Natural killer cell (primary cell): ENCODE measurements at regions not wholly inside any gene's neighbourhood (a gene's known extent, or its start where the extent isn't known, plus 50 kb on each side); places are given as distances from the start of the nearest gene placed in this dataset.

Source experiments
- ATAC-seq, 3 donors: fragments of 150-1000 bp in 2 of 3; fragments of 200-7000 bp in 1 of 3; cut with Tn5 transposase; 1 replicate in 1 of 3; 2 replicates in 2 of 3; pipeline ENCODE4 v1.10.0; 2021; ENCODE audit warnings: mild to moderate bottlenecking in 2 of 3, moderate library complexity in 2 of 3
- DNase-seq, 2 donors: peaks; one replicate each; pipeline versions ENCODE4 v3.0.0 to v3.0.0-alpha.2; 2013 to 2021; ENCODE audit warnings: mixed read lengths in 1 of 2
- H3K27ac ChIP-seq: one replicate; pipeline ENCODE4 v1.5.1; 2013; ENCODE audit warnings: mild to moderate bottlenecking, low read length
- H3K27me3 ChIP-seq: one replicate; pipeline ENCODE4 v1.6.1; 2013; ENCODE audit warnings: low read length; ENCODE audit not compliant: control insufficient read depth, insufficient read depth
- H3K36me3 ChIP-seq: one replicate; pipeline ENCODE4 v1.6.1; 2013; ENCODE audit warnings: low read length; ENCODE audit not compliant: control insufficient read depth, insufficient read depth
- H3K4me1 ChIP-seq: one replicate; pipeline ENCODE4 v1.6.1; 2013; ENCODE audit warnings: low read length; ENCODE audit not compliant: control insufficient read depth, insufficient read depth
- H3K4me3 ChIP-seq: one replicate; pipeline ENCODE4 v1.5.1; 2013; ENCODE audit warnings: low read length
- H3K9me3 ChIP-seq: one replicate; pipeline ENCODE4 v1.6.1; 2013; ENCODE audit warnings: low read length; ENCODE audit not compliant: control insufficient read depth, insufficient read depth
- H3K27ac Mint-ChIP-seq, 2 donors: one replicate each; pipeline ENCODE4 v1.8.0; 2022; ENCODE audit warnings: mild to moderate bottlenecking in 2 of 2, mixed read lengths in 2 of 2, moderate library complexity in 1 of 2
- H3K27me3 Mint-ChIP-seq, 2 donors: one replicate each; pipeline ENCODE4 v1.8.0; 2022; ENCODE audit warnings: low read depth in 2 of 2, mixed read lengths in 2 of 2
- H3K36me3 Mint-ChIP-seq: one replicate; pipeline ENCODE4 v1.8.0; 2022; ENCODE audit warnings: mixed read lengths
- H3K4me1 Mint-ChIP-seq, 2 donors: one replicate each; pipeline ENCODE4 v1.8.0; 2022; ENCODE audit warnings: mixed read lengths in 2 of 2
- H3K4me3 Mint-ChIP-seq: one replicate; pipeline ENCODE4 v1.8.0; 2022; ENCODE audit warnings: mild to moderate bottlenecking, moderate library complexity, mixed read lengths
- H3K9me3 Mint-ChIP-seq, 2 donors: one replicate each; pipeline ENCODE4 v1.8.0; 2022; ENCODE audit warnings: mixed read lengths in 2 of 2
- WGBS: methylation state at CpG from one replicate; pipeline ENCODE4 v1.1.7; 2013; ENCODE audit warnings: missing lambda C conversion rate; ENCODE audit not compliant: insufficient coverage; 5-methylcytosine and 5-hydroxymethylcytosine counted together
- intact Hi-C: fragments of 100-400 bp; cut with micrococcal nuclease; formaldehyde crosslinking; loops from one replicate; pipeline ENCODE4 v1.14.2; 2022
- TF ChIP-seq, protein P1 (sequence below): fragments of 200-600 bp; IDR thresholded peaks from one replicate; pipeline ENCODE4 v1.8.0; 2022; ENCODE audit warnings: antibody characterized with exemption

- 64% methylated on average over 4 of the region's 4 CpGs for WGBS
- Mint-ChIP-seq H3K9me3 (no peaks in the 10 kb centered on the region), H3K27me3 (peaks cover 0 to 2% of the 10 kb centered on the region in 2 donors), H3K27ac (no peak overlapping the region), H3K4me1 (no peaks in the 10 kb centered on the region), H3K4me3 (no peak overlapping the region), H3K36me3 (no peaks in the 10 kb centered on the region)
- ATAC-seq (no peak), DNase-seq (no peak)
- H3K27ac ChIP-seq = no peak overlapping the region
- TF ChIP-seq, protein P1, sequence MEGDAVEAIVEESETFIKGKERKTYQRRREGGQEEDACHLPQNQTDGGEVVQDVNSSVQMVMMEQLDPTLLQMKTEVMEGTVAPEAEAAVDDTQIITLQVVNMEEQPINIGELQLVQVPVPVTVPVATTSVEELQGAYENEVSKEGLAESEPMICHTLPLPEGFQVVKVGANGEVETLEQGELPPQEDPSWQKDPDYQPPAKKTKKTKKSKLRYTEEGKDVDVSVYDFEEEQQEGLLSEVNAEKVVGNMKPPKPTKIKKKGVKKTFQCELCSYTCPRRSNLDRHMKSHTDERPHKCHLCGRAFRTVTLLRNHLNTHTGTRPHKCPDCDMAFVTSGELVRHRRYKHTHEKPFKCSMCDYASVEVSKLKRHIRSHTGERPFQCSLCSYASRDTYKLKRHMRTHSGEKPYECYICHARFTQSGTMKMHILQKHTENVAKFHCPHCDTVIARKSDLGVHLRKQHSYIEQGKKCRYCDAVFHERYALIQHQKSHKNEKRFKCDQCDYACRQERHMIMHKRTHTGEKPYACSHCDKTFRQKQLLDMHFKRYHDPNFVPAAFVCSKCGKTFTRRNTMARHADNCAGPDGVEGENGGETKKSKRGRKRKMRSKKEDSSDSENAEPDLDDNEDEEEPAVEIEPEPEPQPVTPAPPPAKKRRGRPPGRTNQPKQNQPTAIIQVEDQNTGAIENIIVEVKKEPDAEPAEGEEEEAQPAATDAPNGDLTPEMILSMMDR = no peak
- H3K36me3 ChIP-seq = no peaks in the 10 kb centered on the region
- intact Hi-C loops = no loop called here
- H3K9me3 ChIP-seq = no peaks in the 10 kb centered on the region
- H3K27me3 ChIP-seq = no peaks in the 10 kb centered on the region
- no peaks in the 10 kb centered on the region for H3K4me1 ChIP-seq
- no peak overlapping the region for H3K4me3 ChIP-seq
Measured at GRCh38 chr18:3356614-3357013, 93.4 kb upstream of the TGIF1 start.

GRCh38 chr18:3357516-3357915, 92.5 kb upstream of the TGIF1 start:
- H3K27me3 Mint-ChIP-seq = peaks cover 0 to 2% of the 10 kb centered on the region in 2 donors
- H3K27me3 ChIP-seq = no peaks in the 10 kb centered on the region
- H3K36me3 ChIP-seq = no peaks in the 10 kb centered on the region
- H3K4me1 Mint-ChIP-seq = no peaks in the 10 kb centered on the region
- no peaks in the 10 kb centered on the region for H3K4me1 ChIP-seq
- intact Hi-C loops = no loop called here
- no peak overlapping the region for H3K27ac Mint-ChIP-seq
- TF ChIP-seq, protein P1 = no peak
- H3K9me3 ChIP-seq = no peaks in the 10 kb centered on the region
- ATAC-seq (no peak), DNase-seq (no peak)
- H3K4me3 ChIP-seq = no peak overlapping the region
- 95% methylated on average over 4 of the region's 5 CpGs for WGBS
- no peaks in the 10 kb centered on the region for H3K9me3 Mint-ChIP-seq
- H3K4me3 Mint-ChIP-seq = no peak overlapping the region
- H3K36me3 Mint-ChIP-seq = no peaks in the 10 kb centered on the region
- no peak overlapping the region for H3K27ac ChIP-seq

- Mint-ChIP-seq H3K27me3 (peaks cover 0 to 2% of the 10 kb centered on the region in 2 donors), H3K4me3 (no peak overlapping the region), H3K36me3 (no peaks in the 10 kb centered on the region), H3K4me1 (no peaks in the 10 kb centered on the region), H3K27ac (no peak overlapping the region), H3K9me3 (no peaks in the 10 kb centered on the region)
- Histone ChIP-seq H3K27me3 (no peaks in the 10 kb centered on the region), H3K27ac (no peak overlapping the region), H3K4me3 (no peak overlapping the region), H3K9me3 (no peaks in the 10 kb centered on the region), H3K36me3 (no peaks in the 10 kb centered on the region), H3K4me1 (no peaks in the 10 kb centered on the region)
- intact Hi-C loops = no loop called here
- DNase-seq (no peak), ATAC-seq (no peak)
- TF ChIP-seq, protein P1 = no peak
- WGBS = 94% methylated on average over 6 of the region's 6 CpGs
Measured at GRCh38 chr18:3358310-3358709, 91.7 kb upstream of the TGIF1 start.

DNA sequence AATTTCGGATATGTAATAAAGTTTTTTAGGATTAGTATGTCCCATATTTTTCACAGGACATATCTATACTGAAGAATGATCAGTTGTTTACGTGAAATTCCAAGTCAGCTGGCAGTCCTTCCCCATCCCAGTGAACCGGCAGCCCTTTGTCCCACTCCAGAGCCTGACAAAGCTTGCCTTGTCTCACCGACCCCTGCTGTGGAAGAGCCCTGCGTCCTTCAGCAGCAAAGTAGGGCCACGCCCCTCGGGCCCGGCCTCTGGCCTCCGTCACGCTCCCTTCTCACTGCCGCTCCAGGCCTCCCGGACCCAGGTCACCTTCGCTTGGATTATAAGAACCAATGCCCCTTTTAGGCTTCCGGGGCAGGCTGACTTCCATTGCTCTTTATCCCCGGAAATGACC, 89.8 kb upstream of the TGIF1 start:
- Mint-ChIP-seq H3K27me3 (peaks cover 3 to 8% of the 10 kb centered on the region in 2 donors), H3K27ac (no peak overlapping the region), H3K4me1 (no peaks in the 10 kb centered on the region), H3K4me3 (no peak overlapping the region), H3K36me3 (no peaks in the 10 kb centered on the region), H3K9me3 (no peaks in the 10 kb centered on the region)
- 96% methylated on average over 14 of the region's 15 CpGs for WGBS
- Histone ChIP-seq H3K4me1 (no peaks in the 10 kb centered on the region), H3K9me3 (no peaks in the 10 kb centered on the region), H3K4me3 (no peak overlapping the region), H3K36me3 (no peaks in the 10 kb centered on the region), H3K27ac (no peak overlapping the region), H3K27me3 (no peaks in the 10 kb centered on the region)
- ATAC-seq = no peak
- TF ChIP-seq, protein P1 = no peak
- intact Hi-C loops = no loop called here
- no peak for DNase-seq
